D341Med (cell line): ENCODE measurements at regions not wholly inside any gene's neighbourhood (a gene's known extent, or its start where the extent isn't known, plus 50 kb on each side); places are given as distances from the start of the nearest gene placed in this dataset.
"Not testable (repeated sequence)": the region's sequence is repeated elsewhere in the genome, so short reads cannot be mapped to it uniquely, and the experiment has no call there.

Source experiments
- DNase-seq: peaks from one replicate; pipeline ENCODE4 v3.0.0; 2012; ENCODE audit warnings: low spot score

DNA sequence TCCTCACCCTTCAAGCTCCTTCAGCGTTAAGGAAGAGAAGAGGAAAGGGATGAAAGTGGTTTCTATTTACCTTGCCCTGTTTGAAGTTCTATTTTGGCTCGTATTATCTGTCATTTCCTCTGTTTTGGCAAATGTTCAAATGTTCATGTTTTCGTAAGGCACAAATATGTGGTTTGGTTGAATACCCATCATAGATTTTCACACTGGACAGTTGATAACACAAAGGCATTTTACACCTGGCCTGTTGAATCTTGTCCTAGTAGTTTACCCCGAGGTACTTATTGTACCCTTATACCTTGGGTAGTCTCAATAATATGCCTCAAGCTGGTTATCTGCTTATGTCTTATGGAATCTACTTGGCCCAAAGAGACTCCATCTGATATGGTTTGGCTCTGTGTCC is 706.9 kb downstream of the METTL15 start:
- DNase-seq: no peak

DNA sequence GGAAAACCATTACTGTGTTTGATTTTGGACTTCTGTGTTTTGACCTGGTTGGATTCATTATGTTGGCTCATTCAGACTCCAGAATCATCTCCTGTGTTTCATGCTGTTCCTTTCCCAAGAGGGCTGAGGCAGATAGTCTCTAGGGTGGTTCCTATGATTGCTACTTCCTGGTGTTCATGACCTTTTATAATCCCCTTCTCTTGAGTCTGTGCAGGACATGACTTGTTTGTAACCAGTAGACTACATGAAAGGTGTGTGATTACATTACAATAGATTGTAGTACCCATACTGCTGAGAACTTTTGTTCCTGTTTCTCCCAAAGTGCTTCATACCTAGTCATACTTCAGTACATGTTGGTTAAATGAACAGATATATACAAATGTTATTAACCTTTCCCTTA is 700.6 kb downstream of the METTL15 start:
- DNase-seq: no peak

DNA sequence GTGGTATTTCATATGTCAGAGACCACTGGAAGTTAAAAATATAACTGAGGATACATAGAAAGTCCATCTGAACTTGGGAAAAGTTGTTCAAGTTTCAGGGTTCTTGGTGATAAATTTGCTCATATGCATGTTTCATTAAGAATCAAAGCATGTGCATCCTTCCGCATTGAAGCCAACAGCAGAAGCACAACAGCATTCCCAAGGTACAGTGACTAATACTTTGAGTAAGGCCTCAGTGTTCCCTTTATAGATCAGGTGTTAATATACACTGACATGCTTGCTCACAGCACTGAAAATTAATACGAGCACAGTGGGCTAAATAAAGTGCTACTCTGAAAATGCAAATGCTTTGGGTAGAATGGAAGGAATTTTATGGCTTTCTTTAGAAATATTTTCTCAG is 691.1 kb downstream of the METTL15 start:
- no peak for DNase-seq

DNA sequence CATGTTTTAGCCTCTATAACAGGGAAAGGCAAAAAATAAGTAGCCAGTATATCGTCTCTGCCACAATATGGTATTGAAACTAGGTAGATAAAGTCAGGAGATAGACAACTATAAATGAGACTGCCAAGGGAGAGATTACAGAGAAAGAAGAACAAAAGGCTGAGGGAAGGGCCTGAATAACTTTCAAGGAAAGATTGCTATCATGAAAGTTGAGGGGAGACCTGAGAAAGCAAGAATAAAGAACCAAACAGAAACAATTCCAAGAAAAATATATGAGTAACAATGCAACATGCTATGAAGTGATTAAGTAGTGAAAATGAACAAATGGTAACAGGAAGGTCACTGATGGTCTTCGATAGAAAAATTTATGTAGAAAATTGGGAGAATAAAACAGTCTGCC is 690.1 kb downstream of the METTL15 start:
- no peak for DNase-seq

DNA sequence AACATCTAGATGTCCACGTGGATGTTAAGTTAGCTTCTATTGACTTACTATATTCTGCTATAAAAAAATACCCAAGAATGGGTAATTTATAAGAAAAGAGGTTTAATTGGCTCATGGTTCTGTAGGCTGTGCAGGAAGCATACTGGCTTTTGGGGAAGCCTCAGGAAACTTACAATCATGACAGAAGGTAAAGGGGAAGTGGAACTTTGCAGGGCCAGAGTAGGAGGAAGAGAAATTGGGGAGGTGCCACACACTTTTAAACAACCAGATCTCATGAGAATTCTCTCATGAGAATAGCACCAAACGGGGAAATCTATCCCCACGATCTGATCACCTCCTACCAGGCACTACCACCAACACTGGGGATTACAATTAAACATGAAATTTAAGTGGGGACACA is 689.3 kb downstream of the METTL15 start:
- no peak for DNase-seq

DNA sequence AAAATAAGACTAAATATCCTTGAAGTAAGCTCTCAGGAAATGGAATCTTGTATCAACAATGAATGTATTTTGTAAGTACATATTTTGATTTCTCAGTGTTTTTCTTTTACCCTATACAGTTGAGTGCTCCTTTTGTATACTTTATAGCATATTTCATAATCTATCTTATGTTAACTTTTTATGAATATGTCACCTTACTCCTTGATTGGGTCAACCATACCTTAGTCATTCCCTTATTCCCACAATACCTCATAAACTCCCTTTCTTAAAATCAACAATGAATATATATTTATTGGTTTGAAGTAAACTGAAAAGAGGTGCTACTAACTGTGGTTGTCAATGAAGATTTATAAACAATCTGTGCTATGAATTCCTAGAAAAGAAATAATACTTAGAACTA is 686.2 kb downstream of the METTL15 start:
- no peak for DNase-seq

DNA sequence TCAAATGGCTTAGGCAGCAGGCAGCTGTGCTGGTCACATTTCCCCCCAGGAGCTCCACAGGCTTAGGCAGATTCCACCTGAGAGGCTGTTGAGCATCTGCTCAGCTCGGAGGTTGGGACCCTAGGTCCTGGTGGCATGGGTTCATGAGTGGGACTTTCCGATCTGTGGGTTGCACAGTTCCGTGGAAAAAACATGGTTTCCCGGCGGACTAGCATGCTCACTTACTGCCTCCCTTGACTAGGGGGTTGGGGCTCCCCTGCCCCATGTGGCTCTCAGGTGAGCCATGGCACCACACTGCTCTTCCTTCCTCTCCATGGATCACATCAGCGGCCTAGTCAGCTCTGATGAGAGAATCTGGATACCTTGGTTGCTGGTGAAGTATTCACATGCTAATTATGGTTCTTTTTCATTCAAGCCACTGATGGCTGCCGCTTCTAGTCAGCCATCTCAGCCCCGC is 685.1 kb downstream of the METTL15 start:
- no peak for DNase-seq

DNA sequence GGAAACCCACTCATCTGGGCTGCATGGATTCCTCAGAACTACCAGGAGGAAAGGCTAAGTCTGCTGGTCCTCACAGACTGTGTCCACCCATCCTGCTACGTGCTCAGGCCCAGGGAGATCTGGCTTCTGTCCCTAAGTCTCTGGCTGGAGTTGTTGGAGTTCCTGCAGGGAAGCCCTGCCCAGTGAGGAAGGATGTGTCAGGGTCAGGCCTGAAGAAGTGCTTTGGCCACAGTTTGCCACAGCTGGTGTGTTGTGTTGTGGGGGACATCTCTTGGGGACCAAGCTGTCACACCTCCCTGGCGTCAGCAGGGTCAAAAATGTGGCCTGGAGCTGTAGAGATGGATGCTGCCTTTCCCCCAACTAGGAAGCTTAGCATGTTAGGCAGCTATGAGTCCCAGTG is 684.7 kb downstream of the METTL15 start:
- no peak for DNase-seq

DNA sequence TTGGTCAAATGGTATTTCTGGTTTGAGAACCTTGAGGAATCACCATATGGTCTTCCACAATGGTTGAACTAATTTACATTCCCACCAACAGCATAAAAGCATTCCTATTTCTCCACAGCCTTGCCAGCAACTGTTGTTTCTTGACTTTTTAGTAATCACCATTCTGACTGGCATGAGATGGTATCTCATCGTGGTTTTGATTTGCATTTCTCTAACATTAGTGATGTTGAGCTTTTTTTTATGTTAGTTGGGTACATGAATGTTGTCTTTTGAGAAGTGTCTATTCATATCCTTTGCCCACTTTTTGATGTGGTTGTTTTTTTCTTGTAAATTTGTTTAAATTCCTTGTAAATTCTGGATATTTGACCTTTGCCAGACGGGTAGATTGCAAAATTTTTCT is 679.7 kb downstream of the METTL15 start:
- DNase-seq: not testable (repeated sequence)

DNA sequence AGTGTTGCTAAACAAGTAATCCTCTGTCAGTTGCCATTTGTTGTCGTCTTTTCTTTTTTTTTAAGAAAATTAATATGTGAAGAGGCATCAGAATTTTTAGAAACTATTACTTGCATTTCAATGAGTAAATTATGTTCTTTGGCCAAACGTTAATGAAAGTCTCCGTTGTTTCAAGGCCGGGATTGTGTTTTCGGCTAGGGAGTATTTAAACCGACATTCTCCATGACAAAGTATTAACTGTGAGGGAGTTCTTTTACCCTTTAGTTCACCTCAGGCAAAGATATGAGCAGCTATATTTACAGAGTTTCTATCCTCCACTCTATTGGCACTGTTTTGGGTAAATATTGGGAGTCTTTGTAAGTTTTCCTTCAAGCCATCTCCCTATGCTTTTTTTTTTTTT is 668.9 kb downstream of the METTL15 start:
- no peak for DNase-seq

DNA sequence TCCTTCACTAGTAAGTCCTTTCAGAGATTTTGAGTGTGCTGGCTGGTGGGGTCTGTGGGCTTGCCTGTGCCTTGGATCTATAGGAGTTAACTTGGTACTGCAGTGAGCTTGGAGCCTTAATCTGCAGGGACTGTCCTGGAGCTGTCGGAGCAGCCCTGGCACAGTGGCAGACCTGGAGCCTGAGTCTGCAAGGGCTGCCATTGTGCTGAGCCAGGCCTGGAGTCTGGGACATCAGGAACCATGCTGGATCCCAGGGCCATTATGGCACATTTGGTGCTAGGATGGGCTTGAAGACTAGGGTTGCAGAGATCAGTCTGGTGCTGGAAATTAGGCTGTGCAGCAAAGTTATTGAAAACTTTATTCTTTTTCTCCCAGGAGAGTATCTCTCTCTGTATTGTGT is 665.4 kb downstream of the METTL15 start:
- DNase-seq: no peak

DNA sequence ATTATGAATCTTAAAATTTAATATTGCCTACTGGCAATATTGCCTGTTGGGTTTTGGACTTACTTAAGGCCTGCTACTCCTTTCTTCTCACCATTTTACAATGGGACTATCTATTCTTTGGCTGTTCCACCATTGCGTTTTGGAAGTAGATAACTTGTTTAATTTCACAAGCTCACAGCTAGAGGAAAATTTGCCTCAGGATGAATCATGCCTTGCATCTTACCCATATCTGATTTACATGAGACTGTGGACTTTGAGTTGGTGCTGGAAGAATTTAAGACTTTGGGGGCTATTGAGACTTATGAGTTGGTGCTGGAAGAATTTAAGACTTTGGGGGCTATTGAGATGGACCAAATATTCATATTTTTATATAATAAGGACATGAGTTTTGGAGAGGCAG is 662.6 kb downstream of the METTL15 start:
- no peak for DNase-seq

DNA sequence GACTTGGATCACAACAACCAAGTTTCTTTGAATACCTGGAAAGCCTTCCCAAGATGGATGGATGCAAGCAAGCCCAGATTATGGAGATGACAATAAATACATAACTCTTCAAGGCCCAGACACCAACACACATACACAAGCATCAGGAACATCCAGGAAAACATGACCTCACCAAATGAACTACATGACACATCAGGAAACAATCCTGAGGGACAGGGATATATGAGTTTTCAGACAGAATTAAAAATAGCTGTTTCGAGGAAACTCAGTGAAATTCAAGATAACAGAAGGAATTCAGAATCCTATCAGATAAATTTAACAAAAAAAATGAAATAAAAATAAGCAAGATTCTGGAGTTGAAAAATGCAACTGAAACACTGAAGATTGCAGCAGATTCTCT is 659.4 kb downstream of the METTL15 start:
- DNase-seq: no peak

DNA sequence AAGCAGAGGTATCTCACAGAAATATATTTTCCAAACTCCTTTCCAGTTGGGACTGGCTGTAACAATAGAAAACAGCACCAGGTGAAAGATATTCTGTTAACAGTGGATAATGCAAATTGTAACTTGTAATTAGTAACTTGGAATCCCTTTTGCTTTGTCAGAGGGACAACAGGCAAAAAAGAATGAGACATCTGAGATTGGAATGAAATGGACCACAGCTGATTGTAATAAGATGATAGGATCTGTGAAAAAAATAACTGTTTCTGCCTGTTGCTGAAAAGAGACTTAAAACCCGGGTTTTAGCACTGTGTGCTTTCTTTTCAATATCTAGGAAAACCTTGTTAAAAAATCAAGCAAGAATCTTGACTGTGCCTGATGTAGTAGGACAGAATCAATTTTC is 655.7 kb downstream of the METTL15 start:
- no peak for DNase-seq

DNA sequence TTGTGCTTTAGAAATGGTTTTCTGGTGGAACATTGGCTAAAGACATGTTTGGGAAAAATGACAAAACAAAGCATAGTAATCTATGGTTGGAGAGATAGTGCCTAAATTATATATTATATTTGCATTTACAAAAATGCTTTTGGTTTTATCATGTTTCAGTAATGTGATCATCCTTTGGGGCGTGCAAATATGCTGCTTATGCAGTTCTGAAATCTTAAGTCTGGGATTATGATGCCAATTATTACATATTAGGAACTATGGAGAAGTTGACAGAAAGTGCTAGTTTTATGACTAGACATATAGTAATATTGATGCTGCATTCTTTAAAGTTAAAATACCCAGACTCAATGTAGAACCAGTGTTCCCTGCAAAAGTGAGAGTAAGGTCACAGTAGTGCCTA is 655.0 kb downstream of the METTL15 start:
- DNase-seq: no peak

DNA sequence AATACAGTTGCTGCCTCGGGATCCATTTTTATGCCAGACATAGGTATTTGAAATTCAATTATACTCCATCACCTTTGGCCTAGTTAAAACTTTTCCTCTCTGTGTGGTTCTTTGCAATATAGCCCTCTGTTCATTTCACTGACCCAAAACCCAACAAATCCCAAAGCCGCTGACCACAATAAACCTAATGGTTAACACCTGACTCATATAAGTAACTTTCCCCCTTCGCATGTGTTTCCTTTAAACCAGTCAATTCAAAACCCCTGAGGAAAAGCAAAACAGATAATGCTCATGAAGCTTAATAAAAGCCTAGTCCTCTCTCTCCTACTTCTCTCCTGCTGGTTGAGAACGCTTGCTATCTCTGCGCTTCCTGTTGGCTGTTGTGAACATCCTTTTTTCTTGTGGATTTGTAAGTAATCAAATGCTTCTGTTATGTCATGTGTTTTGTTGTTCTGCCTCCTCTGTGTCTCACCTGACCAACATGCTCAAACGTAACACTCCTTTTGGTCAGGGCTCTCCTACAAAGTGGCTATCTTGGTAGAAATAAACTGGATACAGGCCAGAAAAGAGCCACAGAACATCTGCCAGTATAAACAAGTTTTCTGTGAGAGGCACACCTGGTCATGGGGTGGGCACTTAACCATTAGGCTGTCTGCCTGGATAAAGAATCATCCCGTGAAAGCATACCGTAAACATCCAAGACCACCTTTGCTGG is 652.6 kb downstream of the METTL15 start:
- no peak for DNase-seq

DNA sequence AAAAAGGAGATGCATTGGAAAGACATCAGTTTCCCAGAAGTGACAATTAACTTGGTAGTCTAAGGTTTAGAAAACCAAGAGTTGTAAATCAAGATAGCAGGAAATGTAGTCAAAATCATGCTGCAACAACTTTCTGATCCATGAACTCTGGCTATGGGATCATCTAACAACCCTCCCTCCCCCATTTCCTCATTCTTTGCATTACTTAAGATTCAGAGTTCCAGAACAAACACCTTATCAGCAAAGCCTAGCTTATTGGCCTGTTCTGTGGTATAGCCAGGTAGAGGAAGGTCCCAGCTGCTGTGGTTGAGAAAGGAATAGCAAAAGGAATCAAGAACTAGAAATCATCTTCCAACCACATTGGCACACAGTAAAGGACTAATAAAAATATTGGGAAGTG is 651.1 kb downstream of the METTL15 start:
- no peak for DNase-seq

DNA sequence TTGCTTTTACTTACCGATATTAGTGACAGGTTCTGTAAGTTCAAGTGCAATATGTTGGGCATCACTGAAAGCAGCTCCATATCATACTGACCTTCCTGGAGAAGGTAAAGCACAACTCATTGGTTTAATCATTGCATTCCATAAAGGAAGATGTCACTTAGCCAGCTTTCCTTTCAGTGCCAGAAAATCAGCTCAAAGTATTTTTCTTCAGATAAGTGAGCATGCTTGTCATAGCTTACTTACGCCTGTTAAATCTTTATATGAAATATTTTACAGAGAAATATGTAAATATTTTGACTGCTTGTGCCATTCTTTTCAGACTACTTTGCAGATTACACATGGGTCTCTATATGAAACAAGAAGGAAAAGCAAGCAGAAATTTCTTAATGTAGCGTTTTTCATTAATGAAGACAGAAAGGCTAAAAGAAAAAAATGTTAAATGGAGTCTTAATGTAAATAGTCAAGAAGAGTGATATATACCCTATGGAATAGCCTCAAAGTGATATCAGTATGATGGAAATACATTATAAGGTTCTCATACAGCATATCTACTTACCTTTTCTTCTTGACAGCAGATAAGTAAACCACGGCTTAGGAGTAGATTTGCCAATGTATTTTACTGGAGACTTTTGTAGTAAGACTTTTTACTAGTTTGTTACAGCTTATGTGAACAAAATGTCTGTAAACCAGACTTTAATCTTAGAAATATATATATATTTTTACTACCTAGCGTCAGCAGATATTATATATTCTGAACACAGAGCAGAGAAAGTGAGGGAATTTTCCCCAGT is 649.7 kb downstream of the METTL15 start:
- DNase-seq: no peak

DNA sequence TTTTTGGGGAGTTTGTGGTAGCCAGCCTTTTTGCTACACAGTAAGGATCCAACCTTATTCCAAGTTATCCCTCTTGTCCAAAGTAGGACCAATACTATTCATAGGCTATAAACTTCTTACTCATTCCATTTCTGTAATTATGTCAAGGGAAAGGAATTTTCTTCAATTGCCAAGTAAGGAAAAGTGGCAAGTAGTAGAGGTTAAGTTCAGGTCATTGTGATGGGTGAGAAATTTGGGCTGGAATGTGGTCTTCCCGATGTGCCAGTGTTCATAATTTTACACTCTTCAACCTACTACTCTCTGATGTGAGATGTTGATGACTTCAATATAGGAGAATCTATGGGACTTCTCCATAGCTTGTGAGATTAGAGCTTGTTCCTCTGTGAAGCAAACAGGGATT is 648.8 kb downstream of the METTL15 start:
- DNase-seq: no peak

DNA sequence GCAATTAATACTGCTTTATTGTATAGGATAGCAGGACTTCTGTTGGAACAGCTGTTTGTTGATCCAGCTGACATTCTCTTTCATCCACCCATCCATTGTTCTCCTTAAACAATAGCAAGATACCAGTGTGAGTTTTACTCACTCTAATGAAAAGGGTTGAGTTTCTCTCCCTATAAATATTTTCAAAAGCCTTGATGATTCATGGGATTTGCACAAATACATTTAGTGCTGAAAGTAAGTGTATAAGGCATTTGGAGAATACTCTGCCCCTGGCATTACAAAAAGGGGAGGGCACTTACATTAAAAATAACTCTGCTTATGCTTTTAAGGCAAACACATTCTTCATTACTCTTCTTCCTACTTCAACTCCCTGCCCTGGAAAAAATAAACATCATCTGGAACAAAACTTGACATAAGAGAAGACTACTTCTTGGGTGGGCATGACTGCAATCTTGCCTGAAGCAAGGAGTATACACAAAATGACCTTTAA is 634.9 kb downstream of the METTL15 start:
- DNase-seq: no peak

DNA sequence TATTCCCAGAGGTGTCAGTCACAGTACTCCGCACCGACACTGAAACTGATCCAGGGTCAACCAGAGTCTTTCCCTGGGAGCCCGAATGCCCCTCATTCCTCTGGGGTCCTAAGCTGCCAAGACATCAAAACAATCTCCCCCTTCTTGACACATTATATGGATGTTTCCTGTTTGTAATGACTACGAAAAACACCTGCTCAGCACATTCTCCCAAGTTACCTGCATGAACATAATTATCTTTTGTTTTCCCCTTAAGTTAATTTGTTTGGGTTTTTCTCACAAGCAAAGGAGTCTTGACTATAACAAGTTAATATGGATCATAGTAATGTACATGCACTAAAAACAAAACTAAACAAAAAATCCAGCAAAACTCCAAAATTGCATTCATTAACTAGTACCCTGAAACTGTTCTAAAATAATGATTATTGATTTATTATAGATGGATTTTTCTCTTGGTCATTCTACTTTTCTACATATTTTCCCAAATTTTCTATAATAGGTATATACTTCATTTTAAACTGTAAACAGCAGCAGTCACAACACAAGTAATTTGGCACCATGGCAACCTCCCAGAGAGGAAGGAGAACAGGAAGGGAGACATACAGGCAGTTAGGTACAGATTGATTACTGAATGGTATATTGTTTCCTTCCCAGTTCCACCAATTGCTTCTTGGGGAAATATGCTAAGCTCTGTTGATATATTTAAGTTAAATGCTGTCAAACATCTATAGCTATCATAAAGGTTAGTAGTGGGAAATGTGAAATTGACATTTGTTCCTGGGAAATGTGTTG is 631.5 kb downstream of the METTL15 start:
- DNase-seq: no peak

DNA sequence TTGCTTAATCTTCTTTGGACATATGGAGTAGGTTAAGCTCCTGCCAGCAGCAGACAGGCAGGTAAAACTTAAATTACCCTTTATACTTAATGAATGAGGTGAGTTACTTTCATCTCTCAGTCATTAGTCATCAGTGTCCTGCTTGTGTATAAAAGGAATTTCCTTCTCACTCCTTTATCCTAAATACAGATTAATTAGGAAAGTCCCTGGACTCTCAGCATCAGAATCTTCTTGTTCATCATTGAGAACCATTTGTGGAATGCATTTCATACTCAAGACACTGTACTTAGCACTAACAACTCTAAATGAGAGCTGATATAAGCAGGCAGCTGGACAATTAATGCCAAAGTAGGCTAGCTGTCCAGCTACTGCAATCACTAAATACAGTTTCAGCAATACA is 630.4 kb downstream of the METTL15 start:
- no peak for DNase-seq

DNA sequence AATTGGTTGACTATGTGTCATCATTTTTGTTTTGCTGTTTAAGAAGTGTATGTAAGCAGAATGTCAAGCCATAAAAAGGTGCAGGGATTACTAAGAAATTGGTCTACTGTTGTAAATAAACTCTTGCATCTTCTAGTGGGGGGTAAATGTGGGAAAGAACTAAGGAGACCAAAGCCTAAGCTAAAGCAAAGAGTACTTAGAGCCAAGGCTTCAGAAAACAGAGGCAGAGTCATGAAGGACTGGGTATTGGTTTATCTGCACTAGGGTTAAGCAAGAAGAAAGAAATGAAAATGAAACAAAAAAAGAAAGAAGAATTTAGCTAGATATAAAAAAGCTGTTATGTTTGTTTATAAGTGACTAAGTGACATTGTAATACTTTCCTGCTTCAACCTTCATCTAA is 628.1 kb downstream of the METTL15 start:
- no peak for DNase-seq
